Hepatocyte (in vitro differentiated cells): ENCODE measurements at regions not wholly inside any gene's neighbourhood (a gene's known extent, or its start where the extent isn't known, plus 50 kb on each side); places are given as distances from the start of the nearest gene placed in this dataset.

Experiments used
- CTCF ChIP-seq: fragments of 200-600 bp; sonication (generic); IDR thresholded peaks from 2 replicates; pipeline ENCODE4 v1.5.1; 2016; ENCODE audit warnings: antibody characterized with exemption, mild to moderate bottlenecking; ENCODE audit not compliant: poor library complexity
- EZH2 ChIP-seq: fragments of 200-600 bp; sonication (generic); IDR thresholded peaks from 2 replicates; pipeline ENCODE4 v1.6.1; 2016; ENCODE audit warnings: antibody characterized with exemption, mild to moderate bottlenecking, borderline replicate concordance

DNA sequence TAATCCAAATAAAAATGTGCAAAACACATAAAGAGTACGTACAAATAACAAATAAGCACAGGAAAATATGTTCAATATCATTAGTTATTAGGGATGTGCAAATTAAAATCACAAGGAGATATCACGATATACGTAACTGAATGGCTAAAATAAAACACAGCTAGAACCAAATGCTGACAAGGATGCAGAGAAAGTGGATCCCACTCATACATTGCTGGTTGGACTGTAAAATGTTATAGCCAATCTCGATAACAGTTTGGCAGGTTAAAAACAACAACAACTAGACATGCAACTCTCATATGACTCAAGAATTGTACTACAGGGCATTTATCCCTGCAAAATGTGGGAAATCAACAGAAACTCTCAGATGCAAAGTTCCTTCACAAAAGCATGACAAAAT, 553.9 kb downstream of the ADCYAP1 start:
- no peak for TF ChIP-seq CTCF
- no peak for TF ChIP-seq EZH2
